KMS-11 (cell line): ENCODE measurements at regions not wholly inside any gene's neighbourhood (a gene's known extent, or its start where the extent isn't known, plus 50 kb on each side); places are given as distances from the start of the nearest gene placed in this dataset.

ENCODE experiments used
- H2AFZ ChIP-seq: fragments of 200-600 bp; sonication (generic); 2 replicates; pipeline ENCODE4 v1.6.1; 2016; ENCODE audit warnings: antibody characterized with exemption, mixed run types, low read depth
- H3K27ac ChIP-seq: fragments of 200-600 bp; sonication (generic); 2 replicates; pipeline ENCODE4 v1.6.1; 2016; ENCODE audit warnings: mild to moderate bottlenecking, mixed run types
- H3K27me3 ChIP-seq: fragments of 200-600 bp; sonication (generic); 2 replicates; pipeline ENCODE4 v1.6.1; 2017; ENCODE audit warnings: mild to moderate bottlenecking, low read depth, mixed run types, moderate library complexity; ENCODE audit not compliant: insufficient read depth
- H3K36me3 ChIP-seq: fragments of 200-600 bp; sonication (generic); 2 replicates; pipeline ENCODE4 v1.6.1; 2017; ENCODE audit warnings: mild to moderate bottlenecking, mixed run types; ENCODE audit not compliant: insufficient read depth
- H3K4me1 ChIP-seq: fragments of 200-600 bp; sonication (generic); 2 replicates; pipeline ENCODE4 v1.6.1; 2016; ENCODE audit warnings: mild to moderate bottlenecking, low read depth, mixed run types; ENCODE audit not compliant: poor library complexity, severe bottlenecking
- H3K4me2 ChIP-seq: fragments of 200-600 bp; sonication (generic); 2 replicates; pipeline ENCODE4 v1.7.0; 2016; ENCODE audit warnings: mild to moderate bottlenecking, mixed run types
- H3K4me3 ChIP-seq: fragments of 200-600 bp; sonication (generic); IDR thresholded peaks from 2 replicates; pipeline ENCODE4 v1.6.1; 2017; ENCODE audit warnings: low read depth, low read length, mixed read lengths; ENCODE audit not compliant: insufficient read depth
- H3K79me2 ChIP-seq: fragments of 200-600 bp; sonication (generic); 2 replicates; pipeline ENCODE4 v1.6.1; 2016; ENCODE audit warnings: low read depth, mixed run types; ENCODE audit not compliant: insufficient read depth
- H3K9ac ChIP-seq: fragments of 200-600 bp; sonication (generic); 2 replicates; pipeline ENCODE4 v1.6.1; 2016; ENCODE audit warnings: mild to moderate bottlenecking, mixed run types
- H4K20me1 ChIP-seq: fragments of 200-600 bp; sonication (generic); 2 replicates; pipeline ENCODE4 v1.6.1; 2016; ENCODE audit warnings: mild to moderate bottlenecking, mixed run types; ENCODE audit not compliant: insufficient read depth
- CTCF ChIP-seq: fragments of 200-600 bp; sonication (generic); conservative IDR thresholded peaks from 2 replicates; pipeline ENCODE4 v1.6.1; 2017; ENCODE audit warnings: low read depth, mild to moderate bottlenecking, antibody characterized with exemption, low read length, moderate library complexity, mixed read lengths

- H3K79me2 ChIP-seq = no peaks in the 10 kb centered on the region
- no peak overlapping the region for H2AFZ ChIP-seq
- H3K4me1 ChIP-seq = no peaks in the 10 kb centered on the region
- TF ChIP-seq CTCF = no peak
- no peak overlapping the region for H3K9ac ChIP-seq
- H3K4me2 ChIP-seq = no peak overlapping the region
- H3K27me3 ChIP-seq = no peaks in the 10 kb centered on the region
- H3K36me3 ChIP-seq = no peaks in the 10 kb centered on the region
- no peaks in the 10 kb centered on the region for H4K20me1 ChIP-seq
- H3K27ac ChIP-seq = no peak overlapping the region
- H3K4me3 ChIP-seq = no peak overlapping the region
These were observed 123.1 kb downstream of the SOCS6 start for GRCh38 chr18:70411876-70412435.

DNA sequence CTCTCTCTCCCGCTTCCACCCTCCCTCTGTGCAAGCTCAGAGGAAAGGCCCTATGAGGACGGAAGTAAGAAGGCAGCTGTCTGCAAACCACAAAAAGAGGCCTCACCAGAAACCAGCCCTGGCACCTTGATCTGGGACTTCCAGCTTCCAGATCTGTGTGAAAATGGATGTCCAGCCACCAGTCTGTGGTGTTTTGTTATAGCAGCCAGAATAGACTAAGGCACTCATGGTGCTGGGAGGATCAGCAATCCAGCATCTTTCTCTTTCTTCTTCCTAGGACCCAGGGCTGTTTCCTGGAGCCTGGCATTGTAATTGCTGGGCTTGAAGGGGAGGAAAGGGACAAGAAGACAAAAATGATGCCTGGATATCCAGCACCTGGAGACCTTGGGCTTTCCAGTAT lies 122.5 kb downstream of the SOCS6 start:
- Histone ChIP-seq H4K20me1 (no peaks in the 10 kb centered on the region), H3K9ac (no peak overlapping the region), H3K27me3 (no peaks in the 10 kb centered on the region), H3K4me1 (no peaks in the 10 kb centered on the region), H3K4me3 (no peak overlapping the region), H2AFZ (no peak overlapping the region), H3K27ac (no peak overlapping the region), H3K4me2 (no peak overlapping the region), H3K36me3 (no peaks in the 10 kb centered on the region), H3K79me2 (no peaks in the 10 kb centered on the region)
- no peak for TF ChIP-seq CTCF

- H3K4me1 ChIP-seq = no peaks in the 10 kb centered on the region
- no peaks in the 10 kb centered on the region for H3K36me3 ChIP-seq
- H2AFZ ChIP-seq = no peak overlapping the region
- no peak overlapping the region for H3K4me3 ChIP-seq
- H3K79me2 ChIP-seq = no peaks in the 10 kb centered on the region
- H4K20me1 ChIP-seq = no peaks in the 10 kb centered on the region
- H3K27me3 ChIP-seq = no peaks in the 10 kb centered on the region
- no peak overlapping the region for H3K4me2 ChIP-seq
- TF ChIP-seq CTCF = no peak
- H3K27ac ChIP-seq = no peak overlapping the region
- no peak overlapping the region for H3K9ac ChIP-seq
These were observed 116.2 kb downstream of the SOCS6 start for GRCh38 chr18:70405052-70405451.

DNA sequence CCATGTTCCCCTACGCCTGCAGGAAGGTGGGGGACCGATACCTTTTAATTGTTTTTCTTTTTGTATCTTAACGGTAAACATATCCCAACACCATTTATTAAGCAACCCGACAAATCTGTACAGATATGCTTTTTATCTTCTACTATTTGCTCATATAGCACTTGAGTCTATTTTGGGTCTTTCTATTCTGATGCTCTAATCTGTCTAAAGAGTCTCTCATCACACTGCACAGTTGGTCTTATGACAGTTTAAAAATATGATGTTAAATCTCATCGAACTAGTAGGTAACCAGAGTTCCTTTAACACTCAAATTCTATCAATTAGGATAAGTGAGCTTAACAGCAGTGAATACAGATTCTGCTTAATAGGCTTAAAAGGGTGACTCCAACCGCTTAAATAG lies 111.6 kb downstream of the SOCS6 start:
- Histone ChIP-seq H3K4me1 (no peaks in the 10 kb centered on the region), H2AFZ (no peak overlapping the region), H3K27ac (no peak overlapping the region), H3K79me2 (no peaks in the 10 kb centered on the region), H4K20me1 (no peaks in the 10 kb centered on the region), H3K27me3 (no peaks in the 10 kb centered on the region), H3K9ac (no peak overlapping the region), H3K4me2 (no peak overlapping the region), H3K4me3 (no peak overlapping the region), H3K36me3 (no peaks in the 10 kb centered on the region)
- TF ChIP-seq CTCF = no peak
